ENCODE measurements at regions not wholly inside any gene's neighbourhood (a gene's known extent, or its start where the extent isn't known, plus 50 kb on each side); places are given as distances from the start of the nearest gene placed in this dataset.
A peak's percentile ranks its signal among the peaks of the same experiment; 100 is the strongest.
"Not testable (repeated sequence)": the region's sequence is repeated elsewhere in the genome, so short reads cannot be mapped to it uniquely, and the experiment has no call there.

GRCh38 chr20:26134606-26135005, 438.0 kb upstream of the ZNF337 start:
- no peak for DNase-seq (ENCODE audit: low read depth in 2 of 3, low spot score in 2 of 3)

- not testable (repeated sequence) for DNase-seq (ENCODE audit: low read depth in 2 of 3, low spot score in 2 of 3)
Observed at GRCh38 chr20:26133794-26134193, 437.1 kb upstream of the ZNF337 start.

- not testable (repeated sequence) for DNase-seq (ENCODE audit: low read depth in 2 of 3, low spot score in 2 of 3)
Observed at GRCh38 chr20:26120920-26121319, 424.3 kb upstream of the ZNF337 start.

- not testable (repeated sequence) for DNase-seq (ENCODE audit: low read depth in 2 of 3, low spot score in 2 of 3)
Observed at GRCh38 chr20:26094498-26094897, 397.8 kb upstream of the ZNF337 start.

GRCh38 chr20:26091921-26092320, 395.3 kb upstream of the ZNF337 start:
- DNase-seq (ENCODE audit: low read depth in 2 of 3, low spot score in 2 of 3), result not testable (repeated sequence)

GRCh38 chr20:26086195-26086594, 389.5 kb upstream of the ZNF337 start:
- DNase-seq (ENCODE audit: low read depth in 2 of 3, low spot score in 2 of 3), result not testable (repeated sequence)

- DNase-seq (ENCODE audit: low read depth in 2 of 3, low spot score in 2 of 3), result not testable (repeated sequence)
Observed at GRCh38 chr20:26073972-26074371, 377.3 kb upstream of the ZNF337 start.

- DNase-seq (ENCODE audit: low read depth in 2 of 3, low spot score in 2 of 3), result not testable (repeated sequence)
Observed at GRCh38 chr20:26059324-26059723, 362.7 kb upstream of the ZNF337 start.

- not testable (repeated sequence) for DNase-seq (ENCODE audit: low read depth in 2 of 3, low spot score in 2 of 3)
Observed at GRCh38 chr20:26058446-26058845, 361.8 kb upstream of the ZNF337 start.

- not testable (repeated sequence) for DNase-seq (ENCODE audit: low read depth in 2 of 3, low spot score in 2 of 3)
Observed at GRCh38 chr20:26057135-26057752, 360.6 kb upstream of the ZNF337 start.

GRCh38 chr20:26025792-26026191, 329.1 kb upstream of the ZNF337 start:
- not testable (repeated sequence) for DNase-seq (ENCODE audit: low read depth in 2 of 3, low spot score in 2 of 3)

- not testable (repeated sequence) for DNase-seq (ENCODE audit: low read depth in 2 of 3, low spot score in 2 of 3)
Observed at GRCh38 chr20:26010942-26011276, 314.3 kb upstream of the ZNF337 start.

GRCh38 chr20:26010224-26010941, 313.7 kb upstream of the ZNF337 start:
- not testable (repeated sequence) for DNase-seq (ENCODE audit: low read depth in 2 of 3, low spot score in 2 of 3)

GRCh38 chr20:26009402-26010223, 313.0 kb upstream of the ZNF337 start:
- DNase-seq (ENCODE audit: low read depth in 2 of 3, low spot score in 2 of 3), result peak; percentile 26 to 50 (median 28)

- DNase-seq (ENCODE audit: low read depth in 2 of 3, low spot score in 2 of 3), result not testable (repeated sequence)
Observed at GRCh38 chr20:26008026-26008425, 311.4 kb upstream of the ZNF337 start.

- DNase-seq (ENCODE audit: low read depth in 2 of 3, low spot score in 2 of 3), result not testable (repeated sequence)
Observed at GRCh38 chr20:26006164-26006563, 309.5 kb upstream of the ZNF337 start.

GRCh38 chr20:26003959-26004358, 307.3 kb upstream of the ZNF337 start:
- not testable (repeated sequence) for DNase-seq (ENCODE audit: low read depth in 2 of 3, low spot score in 2 of 3)

GRCh38 chr20:25997367-25998038, 300.9 kb upstream of the ZNF337 start:
- not testable (repeated sequence) for DNase-seq (ENCODE audit: low read depth in 2 of 3, low spot score in 2 of 3)

GRCh38 chr20:25992146-25992545, 295.5 kb upstream of the ZNF337 start:
- no peak for DNase-seq (ENCODE audit: low read depth in 2 of 3, low spot score in 2 of 3)

- no peak for DNase-seq (ENCODE audit: low read depth in 2 of 3, low spot score in 2 of 3)
Observed at GRCh38 chr20:25991756-25992130, 295.1 kb upstream of the ZNF337 start.

GRCh38 chr20:25991051-25991755, 294.6 kb upstream of the ZNF337 start:
- no peak for DNase-seq (ENCODE audit: low read depth in 2 of 3, low spot score in 2 of 3)
